Osteoblast (primary cell): ENCODE measurements at regions not wholly inside any gene's neighbourhood (a gene's known extent, or its start where the extent isn't known, plus 50 kb on each side); places are given as distances from the start of the nearest gene placed in this dataset.

ENCODE experiments used
- DNase-seq: peaks from one replicate; pipeline ENCODE4 v3.0.0; 2011; ENCODE audit warnings: low spot score, mixed read lengths; ENCODE audit not compliant: insufficient read length; ENCODE audit errors: missing footprints
- H2AFZ ChIP-seq: 2 replicates; pipeline ENCODE4 v1.6.0; 2011; ENCODE audit warnings: mild to moderate bottlenecking, low read length
- H3K27ac ChIP-seq: 2 replicates; pipeline ENCODE4 v1.5.1; 2011; ENCODE audit warnings: mild to moderate bottlenecking, low read depth, low read length, moderate library complexity
- H3K27me3 ChIP-seq: 2 replicates; pipeline ENCODE4 v1.6.0; 2012; ENCODE audit warnings: mild to moderate bottlenecking, control low read depth, inconsistent platforms, low read length, moderate library complexity; ENCODE audit not compliant: insufficient read depth
- H3K36me3 ChIP-seq: 2 replicates; pipeline ENCODE4 v1.5.1; 2011; ENCODE audit warnings: mild to moderate bottlenecking, low read length, control low read depth, moderate library complexity; ENCODE audit not compliant: insufficient read depth
- H3K4me1 ChIP-seq: 2 replicates; pipeline ENCODE4 v1.5.1; 2011; ENCODE audit warnings: mild to moderate bottlenecking, low read length, control low read depth, moderate library complexity; ENCODE audit not compliant: insufficient read depth
- H3K4me2 ChIP-seq: 2 replicates; pipeline ENCODE4 v1.6.0; 2011; ENCODE audit warnings: mild to moderate bottlenecking, low read length; ENCODE audit not compliant: insufficient read depth
- H3K4me3 ChIP-seq: fragments of 200-600 bp; sonication (generic); 3 replicates; pipeline ENCODE4 v1.5.1; 2012; ENCODE audit warnings: mild to moderate bottlenecking, low read length, inconsistent platforms; ENCODE audit not compliant: insufficient read depth
- H3K79me2 ChIP-seq: 2 replicates; pipeline ENCODE4 v1.6.0; 2012; ENCODE audit warnings: mild to moderate bottlenecking, low read length, control low read depth, inconsistent platforms; ENCODE audit not compliant: insufficient read depth
- H3K9me3 ChIP-seq: 2 replicates; pipeline ENCODE4 v1.5.1; 2011; ENCODE audit warnings: low read depth, low read length, control low read depth
- H4K20me1 ChIP-seq: 2 replicates; pipeline ENCODE4 v1.6.0; 2012; ENCODE audit warnings: mild to moderate bottlenecking, low read length, control low read depth; ENCODE audit not compliant: insufficient read depth
- CTCF ChIP-seq: IDR thresholded peaks from 2 replicates; pipeline ENCODE4 v1.5.1; 2011; ENCODE audit warnings: mild to moderate bottlenecking, low read depth, low read length, moderate library complexity; ENCODE audit errors: extremely low read depth

- Histone ChIP-seq H2AFZ (no peak overlapping the region), H3K27me3 (peaks cover 6% of the 10 kb centered on the region), H3K4me1 (peaks cover 8% of the 10 kb centered on the region), H3K79me2 (no peaks in the 10 kb centered on the region), H3K27ac (no peak overlapping the region), H3K36me3 (no peaks in the 10 kb centered on the region), H3K4me2 (no peak overlapping the region), H3K4me3 (no peak overlapping the region), H3K9me3 (no peaks in the 10 kb centered on the region), H4K20me1 (no peaks in the 10 kb centered on the region)
- peak; percentile 78 for DNase-seq
- no peak for TF ChIP-seq CTCF
These were observed 70.5 kb upstream of the RNU6ATAC start for GRCh38 chr9:134234687-134235359.

- no peak for DNase-seq
These were observed 71.0 kb upstream of the RNU6ATAC start for GRCh38 chr9:134235366-134235765.

GRCh38 chr9:134236001-134236421, 71.6 kb upstream of the RNU6ATAC start:
- no peak for TF ChIP-seq CTCF
- Histone ChIP-seq H3K9me3 (no peaks in the 10 kb centered on the region), H3K36me3 (no peaks in the 10 kb centered on the region), H3K27me3 (peaks cover 12% of the 10 kb centered on the region), H3K79me2 (no peaks in the 10 kb centered on the region), H3K4me3 (no peak overlapping the region), H4K20me1 (no peaks in the 10 kb centered on the region), H3K4me1 (peaks cover 8% of the 10 kb centered on the region), H2AFZ (no peak overlapping the region), H3K27ac (no peak overlapping the region), H3K4me2 (no peak overlapping the region)
- DNase-seq = peak; percentile 97

More at GRCh38 chr9:134235366-134235765, 71.0 kb upstream of the RNU6ATAC start:
- Histone ChIP-seq H3K4me3 (no peak overlapping the region), H3K79me2 (no peaks in the 10 kb centered on the region), H2AFZ (no peak overlapping the region), H3K4me1 (peaks cover 8% of the 10 kb centered on the region), H4K20me1 (no peaks in the 10 kb centered on the region), H3K9me3 (no peaks in the 10 kb centered on the region), H3K36me3 (no peaks in the 10 kb centered on the region), H3K27me3 (peaks cover 6% of the 10 kb centered on the region), H3K4me2 (no peak overlapping the region), H3K27ac (no peak overlapping the region)
- TF ChIP-seq CTCF = no peak

DNA sequence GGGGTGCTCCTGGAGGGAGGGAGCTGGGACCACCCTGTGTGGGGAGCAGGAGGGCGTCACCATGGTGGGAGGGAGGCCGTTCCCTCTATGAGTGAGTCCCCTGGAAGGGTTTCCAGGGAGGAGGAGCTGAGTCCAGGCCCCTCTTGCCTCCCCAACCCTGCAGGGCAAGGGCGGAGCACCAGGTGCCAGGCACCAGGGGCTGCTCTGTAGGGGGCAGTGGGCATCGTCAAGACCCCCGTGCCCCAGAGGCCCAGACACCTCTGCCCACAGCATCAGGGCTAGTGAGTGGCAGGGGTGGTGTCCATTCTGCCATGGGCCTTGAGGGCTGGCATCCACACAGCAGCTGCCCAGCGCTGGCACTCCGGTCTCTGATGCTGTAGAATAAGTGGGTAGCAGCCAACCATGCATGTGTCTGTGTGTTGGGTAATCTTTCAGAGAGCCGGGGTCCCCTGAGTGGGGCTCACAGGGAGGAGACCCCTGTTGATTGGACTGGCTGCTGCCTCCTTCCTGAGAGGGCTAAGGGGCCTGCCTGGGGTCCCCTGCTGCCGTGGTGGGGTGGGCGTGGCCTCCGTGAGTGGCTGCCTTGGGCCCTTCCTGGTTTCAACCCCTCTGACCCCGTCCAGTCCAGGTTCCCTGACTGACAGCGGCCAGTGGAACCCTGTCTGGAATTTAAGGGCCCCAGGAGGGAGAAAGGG, 72.7 kb upstream of the RNU6ATAC start:
- H3K4me2 ChIP-seq = no peak overlapping the region
- peaks cover 8% of the 10 kb centered on the region for H3K4me1 ChIP-seq
- H3K79me2 ChIP-seq = no peaks in the 10 kb centered on the region
- H3K9me3 ChIP-seq = no peaks in the 10 kb centered on the region
- no peak overlapping the region for H3K4me3 ChIP-seq
- H2AFZ ChIP-seq = no peak overlapping the region
- H4K20me1 ChIP-seq = no peaks in the 10 kb centered on the region
- DNase-seq = no peak
- no peak for TF ChIP-seq CTCF
- H3K27ac ChIP-seq = no peak overlapping the region
- H3K27me3 ChIP-seq = peaks cover 13% of the 10 kb centered on the region
- H3K36me3 ChIP-seq = no peaks in the 10 kb centered on the region
